Muscle of leg (tissue), 3 donors: ENCODE measurements at regions not wholly inside any gene's neighbourhood (a gene's known extent, or its start where the extent isn't known, plus 50 kb on each side); places are given as distances from the start of the nearest gene placed in this dataset.
A peak's percentile ranks its signal among the peaks of the same experiment; 100 is the strongest.
"Not testable (repeated sequence)": the region's sequence is repeated elsewhere in the genome, so short reads cannot be mapped to it uniquely, and the experiment has no call there.

Experiments used
- DNase-seq: peaks from one replicate; pipeline ENCODE4 v3.0.0; 2013
- H3K27ac ChIP-seq: one replicate; pipeline ENCODE4 v1.5.1; 2013; ENCODE audit warnings: mild to moderate bottlenecking, low read length, control low read depth
- H3K27me3 ChIP-seq: one replicate; pipeline ENCODE4 v1.6.1; 2013; ENCODE audit warnings: low read length; ENCODE audit not compliant: control insufficient read depth, insufficient read depth
- H3K36me3 ChIP-seq: one replicate; pipeline ENCODE4 v1.6.1; 2013; ENCODE audit warnings: low read length; ENCODE audit not compliant: control insufficient read depth, insufficient read depth
- H3K4me1 ChIP-seq: one replicate; pipeline ENCODE4 v1.6.1; 2013; ENCODE audit warnings: low read length; ENCODE audit not compliant: control insufficient read depth, insufficient read depth
- H3K4me3 ChIP-seq: one replicate; pipeline ENCODE4 v1.5.1; 2013; ENCODE audit warnings: low read length, control low read depth
- H3K9me3 ChIP-seq: replicated peaks from 2 replicates; pipeline ENCODE4 v1.6.1; 2013; ENCODE audit warnings: low read depth, low read length; ENCODE audit not compliant: control insufficient read depth
- WGBS: methylation state at CpG from one replicate; pipeline ENCODE4 v1.1.5; 2013; ENCODE audit warnings: missing lambda C conversion rate; ENCODE audit not compliant: insufficient coverage; 5-methylcytosine and 5-hydroxymethylcytosine counted together

DNA sequence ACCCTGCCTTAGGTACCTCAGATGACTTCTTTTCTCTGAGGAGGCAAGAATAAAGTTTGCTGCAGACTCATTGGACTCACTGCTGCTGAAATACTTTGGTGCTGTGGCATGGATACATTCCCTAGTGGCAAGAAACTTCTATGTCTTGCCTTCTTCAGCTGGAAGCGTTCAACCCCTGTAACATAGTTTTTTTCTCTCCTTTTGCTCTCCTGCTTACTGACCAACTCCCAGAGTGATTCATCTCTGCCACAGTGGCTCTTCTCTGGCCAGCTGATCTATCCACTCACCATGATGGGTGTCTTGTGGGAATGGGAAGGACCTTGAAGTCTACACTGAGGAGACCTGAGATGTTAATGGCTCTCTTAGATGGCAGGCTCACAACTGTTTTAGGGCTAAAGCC is 309.3 kb upstream of the LRRTM4 start:
- Histone ChIP-seq H3K9me3 (peaks cover 22% of the 10 kb centered on the region), H3K27me3 (no peaks in the 10 kb centered on the region), H3K4me3 (no peak overlapping the region), H3K4me1 (no peaks in the 10 kb centered on the region), H3K27ac (no peak overlapping the region), H3K36me3 (no peaks in the 10 kb centered on the region)
- WGBS, result no CpG with 5 or more reads among the region's 1 CpG
- DNase-seq, result no peak

GRCh38 chr2:77831898-77832297 is 309.7 kb upstream of the LRRTM4 start:
- no peak overlapping the region for H3K27ac ChIP-seq
- no peaks in the 10 kb centered on the region for H3K36me3 ChIP-seq
- DNase-seq, result no peak
- WGBS, result 88% methylated on average over 1 of the region's 1 CpG
- no peaks in the 10 kb centered on the region for H3K27me3 ChIP-seq
- no peaks in the 10 kb centered on the region for H3K4me1 ChIP-seq
- H3K9me3 ChIP-seq, result peaks cover 22% of the 10 kb centered on the region
- no peak overlapping the region for H3K4me3 ChIP-seq

- DNase-seq, result no peak
- no peaks in the 10 kb centered on the region for H3K36me3 ChIP-seq
- no peaks in the 10 kb centered on the region for H3K27me3 ChIP-seq
- H3K27ac ChIP-seq, result no peak overlapping the region
- WGBS, result 100% methylated on average over 1 of the region's 3 CpGs
- H3K4me1 ChIP-seq, result no peaks in the 10 kb centered on the region
- H3K9me3 ChIP-seq, result peaks cover 22% of the 10 kb centered on the region
- no peak overlapping the region for H3K4me3 ChIP-seq
These were observed 312.3 kb upstream of the LRRTM4 start for GRCh38 chr2:77834360-77835002.

DNA sequence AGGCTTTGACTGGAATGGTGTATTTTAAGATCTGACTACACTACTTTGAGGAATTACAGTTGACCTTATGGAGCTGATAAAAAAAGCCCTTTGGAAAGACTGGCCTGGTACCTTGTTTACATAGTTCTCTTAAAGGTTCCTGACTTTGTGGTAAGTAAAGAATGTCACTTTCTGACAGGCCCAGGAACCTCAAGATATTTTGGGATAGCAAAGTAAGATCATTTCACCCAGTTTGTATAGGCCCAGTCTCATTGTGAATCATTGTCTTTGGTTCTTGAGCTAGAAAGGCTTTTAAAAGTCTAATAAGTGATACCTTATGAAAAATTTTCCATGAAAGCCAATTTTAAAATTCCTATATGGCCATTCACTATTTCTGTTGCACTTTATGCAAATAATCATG is 316.3 kb upstream of the LRRTM4 start:
- DNase-seq, result no peak
- H3K36me3 ChIP-seq, result no peaks in the 10 kb centered on the region

DNA sequence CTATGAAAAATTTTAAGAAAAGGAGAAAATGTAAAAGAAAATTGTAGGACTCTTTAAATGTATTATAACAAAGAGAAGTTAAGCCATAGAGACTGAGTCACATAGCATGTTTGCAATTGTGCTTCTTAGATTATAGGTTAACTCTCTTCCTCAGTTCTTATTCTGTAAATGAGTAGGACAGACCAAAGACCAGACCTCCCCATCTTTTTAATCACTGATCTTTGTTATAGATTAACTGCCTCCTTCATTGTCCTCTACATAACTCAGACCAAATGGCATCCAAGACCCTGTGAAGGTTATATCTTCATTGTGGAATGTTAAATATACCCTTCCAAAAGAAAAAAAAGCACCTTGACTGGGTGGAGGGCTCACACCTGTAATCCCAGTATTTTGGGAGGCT is 316.9 kb upstream of the LRRTM4 start:
- Histone ChIP-seq H3K4me1 (no peaks in the 10 kb centered on the region), H3K4me3 (no peak overlapping the region), H3K27me3 (no peaks in the 10 kb centered on the region), H3K9me3 (peaks cover 8% of the 10 kb centered on the region), H3K27ac (no peak overlapping the region), H3K36me3 (no peaks in the 10 kb centered on the region)
- DNase-seq, result no peak

More for the DNA sequence above, 316.3 kb upstream of the LRRTM4 start:
- Histone ChIP-seq H3K4me1 (no peaks in the 10 kb centered on the region), H3K27ac (no peak overlapping the region), H3K9me3 (peaks cover 13% of the 10 kb centered on the region), H3K4me3 (no peak overlapping the region), H3K27me3 (no peaks in the 10 kb centered on the region)

- Histone ChIP-seq H3K4me3 (no peak overlapping the region), H3K9me3 (no peaks in the 10 kb centered on the region), H3K27ac (no peak overlapping the region), H3K4me1 (no peaks in the 10 kb centered on the region), H3K36me3 (no peaks in the 10 kb centered on the region), H3K27me3 (no peaks in the 10 kb centered on the region)
- no peak for DNase-seq
These were observed 339.9 kb upstream of the LRRTM4 start for GRCh38 chr2:77862120-77862519.

- no peaks in the 10 kb centered on the region for H3K27me3 ChIP-seq
- DNase-seq, result no peak
- no peak overlapping the region for H3K27ac ChIP-seq
- no peaks in the 10 kb centered on the region for H3K9me3 ChIP-seq
- no CpG with 5 or more reads among the region's 4 CpGs for WGBS
- H3K36me3 ChIP-seq, result no peaks in the 10 kb centered on the region
- H3K4me3 ChIP-seq, result no peak overlapping the region
- H3K4me1 ChIP-seq, result no peaks in the 10 kb centered on the region
These were observed 342.2 kb upstream of the LRRTM4 start for GRCh38 chr2:77864426-77864825.

GRCh38 chr2:77866661-77867060 is 344.5 kb upstream of the LRRTM4 start:
- 0% methylated on average over 1 of the region's 3 CpGs for WGBS
- no peaks in the 10 kb centered on the region for H3K36me3 ChIP-seq

DNA sequence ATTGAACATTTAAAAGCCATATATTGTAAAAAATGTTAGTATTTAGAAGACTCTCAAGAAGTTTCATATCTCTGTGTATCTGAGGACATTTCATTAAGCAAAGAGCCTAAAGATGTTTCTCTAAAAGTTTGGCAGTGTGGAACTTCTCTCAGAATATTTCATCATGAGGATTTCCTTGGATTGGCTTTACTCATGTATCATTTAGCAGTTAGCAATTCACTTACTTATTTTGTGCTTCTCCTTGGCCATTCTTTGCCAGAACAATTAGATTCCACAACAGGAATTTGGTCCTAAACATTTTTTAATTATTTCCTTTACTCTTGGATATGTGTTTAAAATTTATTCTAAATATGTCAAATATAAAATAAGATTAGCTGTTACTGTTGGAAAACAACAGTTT is 345.0 kb upstream of the LRRTM4 start:
- Histone ChIP-seq H3K9me3 (no peaks in the 10 kb centered on the region), H3K27ac (no peak overlapping the region), H3K4me3 (no peak overlapping the region), H3K36me3 (no peaks in the 10 kb centered on the region), H3K4me1 (no peaks in the 10 kb centered on the region), H3K27me3 (no peaks in the 10 kb centered on the region)
- no peak for DNase-seq

More at GRCh38 chr2:77866661-77867060, 344.5 kb upstream of the LRRTM4 start:
- Histone ChIP-seq H3K27me3 (no peaks in the 10 kb centered on the region), H3K9me3 (no peaks in the 10 kb centered on the region), H3K4me1 (no peaks in the 10 kb centered on the region), H3K27ac (no peak overlapping the region), H3K4me3 (no peak overlapping the region)
- DNase-seq, result no peak

- Histone ChIP-seq H3K27ac (no peak overlapping the region), H3K27me3 (no peaks in the 10 kb centered on the region), H3K4me1 (no peaks in the 10 kb centered on the region), H3K36me3 (no peaks in the 10 kb centered on the region), H3K4me3 (no peak overlapping the region), H3K9me3 (no peaks in the 10 kb centered on the region)
- no CpG with 5 or more reads among the region's 3 CpGs for WGBS
- peak; percentile 73 for DNase-seq
These were observed 351.3 kb upstream of the LRRTM4 start for GRCh38 chr2:77873506-77873905.

GRCh38 chr2:77900211-77900610 is 378.0 kb upstream of the LRRTM4 start:
- H3K36me3 ChIP-seq, H3K27me3 ChIP-seq, H3K9me3 ChIP-seq, H3K4me1 ChIP-seq, H3K4me3 ChIP-seq, DNase-seq, H3K27ac ChIP-seq: not testable (repeated sequence)
- WGBS, result 85% methylated on average over 4 of the region's 6 CpGs
